A673 (cell line): ENCODE measurements at regions not wholly inside any gene's neighbourhood (a gene's known extent, or its start where the extent isn't known, plus 50 kb on each side); places are given as distances from the start of the nearest gene placed in this dataset.

Experiments used
- CTCF ChIP-seq: fragments of 300-800, 200-600 bp; sonication (generic); conservative IDR thresholded peaks from 2 replicates; pipeline ENCODE4 v1.5.1; 2017; ENCODE audit warnings: low read depth, mild to moderate bottlenecking, antibody characterized with exemption, low read length, moderate library complexity, mixed read lengths
- EZH2 ChIP-seq: fragments of 200-600 bp; sonication (generic); IDR thresholded peaks from 2 replicates; pipeline ENCODE4 v1.6.1; 2017; ENCODE audit warnings: borderline replicate concordance, low read depth, mild to moderate bottlenecking, mixed read lengths, antibody characterized with exemption, low read length; ENCODE audit not compliant: poor library complexity, severe bottlenecking

- TF ChIP-seq CTCF (no peak), EZH2 (no peak)
These were observed 56.9 kb upstream of the VOPP1 start for GRCh38 chr7:55629051-55629677.
